HEK293 (cell line): ENCODE measurements at regions not wholly inside any gene's neighbourhood (a gene's known extent, or its start where the extent isn't known, plus 50 kb on each side); places are given as distances from the start of the nearest gene placed in this dataset.

ENCODE experiments used
- REST ChIP-seq: fragments of 450-650 bp; formaldehyde crosslinking; IDR thresholded peaks from 2 replicates; pipeline ENCODE4 v1.5.1; 2016; ENCODE audit warnings: missing biosample characterization, missing genetic modification characterization
- ZNF138 ChIP-seq: fragments of 450-650 bp; formaldehyde crosslinking; IDR thresholded peaks from 2 replicates; pipeline ENCODE4 v1.5.1; 2016; ENCODE audit warnings: missing biosample characterization, missing genetic modification characterization, borderline replicate concordance

- no peak for TF ChIP-seq ZNF138 (tag by site-specific recombination)
- no peak for TF ChIP-seq REST (tag by site-specific recombination)
Observed at GRCh38 chrX:13404364-13404763, 84.5 kb upstream of the ATXN3L start.
